Ascending aorta (tissue), 2 donors: ENCODE measurements at regions not wholly inside any gene's neighbourhood (a gene's known extent, or its start where the extent isn't known, plus 50 kb on each side); places are given as distances from the start of the nearest gene placed in this dataset.
A peak's percentile ranks its signal among the peaks of the same experiment; 100 is the strongest.

Experiments
- DNase-seq, 2 donors: peaks; one replicate each; pipeline ENCODE4 v3.0.0-alpha.2; 2019; ENCODE audit warnings: low spot score in 2 of 2
- H3K27ac ChIP-seq, 2 donors: fragments of 200-600 bp; sonication (generic); one replicate each; pipeline ENCODE4 v1.5.1; 2016 to 2017; ENCODE audit warnings: mild to moderate bottlenecking in 1 of 2
- H3K27me3 ChIP-seq: fragments of 200-600 bp; sonication (generic); one replicate; pipeline ENCODE4 v1.5.1; 2017
- H3K36me3 ChIP-seq, 2 donors: fragments of 200-600 bp; sonication (generic); one replicate each; pipeline ENCODE4 v1.5.1; 2016
- H3K4me1 ChIP-seq, 2 donors: fragments of 200-600 bp; sonication (generic); one replicate each; pipeline ENCODE4 v1.5.1; 2016 to 2017; ENCODE audit warnings: mild to moderate bottlenecking in 1 of 2
- H3K4me3 ChIP-seq, 2 donors: fragments of 200-600 bp; sonication (generic); one replicate each; pipeline ENCODE4 v1.5.1; 2016 to 2017; ENCODE audit warnings: mild to moderate bottlenecking in 1 of 2
- H3K9me3 ChIP-seq, 2 donors: fragments of 200-600 bp; sonication (generic); one replicate each; pipeline ENCODE4 v1.5.1; 2016
- CTCF ChIP-seq, 3 experiments: fragments of 200-600 bp in 2 of 3; fragments of 450-650 bp in 1 of 3; sonication (generic) in 2 of 3; IDR thresholded peaks; one replicate each; pipeline ENCODE4 v1.5.1; 2016 to 2019; ENCODE audit warnings: antibody characterized with exemption in 3 of 3, mild to moderate bottlenecking in 1 of 3, moderate library complexity in 1 of 3
- intact Hi-C: fragments of 100-400 bp; cut with DNase I; formaldehyde crosslinking; loops from one replicate; pipeline ENCODE4 v1.15.1; 2023

GRCh38 chr5:167945542-167946384 lies 345.7 kb upstream of the WWC1 start:
- peak overlapping the region in 1 of 2 donors; percentile 23 for H3K4me3 ChIP-seq
- no peaks in the 10 kb centered on the region for H3K27me3 ChIP-seq
- intact Hi-C loops = no loop called here
- H3K9me3 ChIP-seq = no peaks in the 10 kb centered on the region
- peaks cover 0 to 7% of the 10 kb centered on the region in 2 donors for H3K4me1 ChIP-seq
- no peaks in the 10 kb centered on the region for H3K36me3 ChIP-seq
- DNase-seq = peak in 1 of 2 donors; percentile 66
- peak overlapping the region; percentile 57 to 76 for H3K27ac ChIP-seq
- TF ChIP-seq CTCF (IDR thresholded peaks at IDR 0.05) = no peak

GRCh38 chr5:167947306-167947705 lies 344.1 kb upstream of the WWC1 start:
- intact Hi-C loops = no loop called here
- H3K27ac ChIP-seq = no peak overlapping the region
- H3K27me3 ChIP-seq = no peaks in the 10 kb centered on the region
- H3K9me3 ChIP-seq = no peaks in the 10 kb centered on the region
- DNase-seq = no peak
- no peak overlapping the region for H3K4me3 ChIP-seq
- TF ChIP-seq CTCF (IDR thresholded peaks at IDR 0.05) = no peak
- H3K4me1 ChIP-seq = peaks cover 0 to 7% of the 10 kb centered on the region in 2 donors
- no peaks in the 10 kb centered on the region for H3K36me3 ChIP-seq

- intact Hi-C loops = no loop called here
- Histone ChIP-seq H3K4me1 (peaks cover 0 to 7% of the 10 kb centered on the region in 2 donors), H3K9me3 (no peaks in the 10 kb centered on the region), H3K27me3 (no peaks in the 10 kb centered on the region), H3K4me3 (no peak overlapping the region), H3K27ac (no peak overlapping the region), H3K36me3 (no peaks in the 10 kb centered on the region)
- no peak for DNase-seq
- TF ChIP-seq CTCF (IDR thresholded peaks at IDR 0.05) = no peak
Observed at GRCh38 chr5:167948251-167948650, 343.2 kb upstream of the WWC1 start.

- no peak for TF ChIP-seq CTCF (IDR thresholded peaks at IDR 0.05)
- Histone ChIP-seq H3K9me3 (no peaks in the 10 kb centered on the region), H3K4me1 (peaks cover 0 to 7% of the 10 kb centered on the region in 2 donors), H3K4me3 (no peak overlapping the region), H3K27me3 (no peaks in the 10 kb centered on the region), H3K27ac (no peak overlapping the region), H3K36me3 (no peaks in the 10 kb centered on the region)
- no peak for DNase-seq
- intact Hi-C loops = no loop called here
Observed at GRCh38 chr5:167949435-167949834, 342.0 kb upstream of the WWC1 start.

GRCh38 chr5:167950126-167950721 lies 341.2 kb upstream of the WWC1 start:
- peaks cover 0 to 7% of the 10 kb centered on the region in 2 donors for H3K4me1 ChIP-seq
- intact Hi-C loops = no loop called here
- H3K27ac ChIP-seq = no peak overlapping the region
- DNase-seq = no peak
- no peaks in the 10 kb centered on the region for H3K36me3 ChIP-seq
- H3K9me3 ChIP-seq = no peaks in the 10 kb centered on the region
- no peaks in the 10 kb centered on the region for H3K27me3 ChIP-seq
- TF ChIP-seq CTCF (IDR thresholded peaks at IDR 0.05) = no peak
- no peak overlapping the region for H3K4me3 ChIP-seq
